ENCODE measurements at regions not wholly inside any gene's neighbourhood (a gene's known extent, or its start where the extent isn't known, plus 50 kb on each side); places are given as distances from the start of the nearest gene placed in this dataset.

DNA sequence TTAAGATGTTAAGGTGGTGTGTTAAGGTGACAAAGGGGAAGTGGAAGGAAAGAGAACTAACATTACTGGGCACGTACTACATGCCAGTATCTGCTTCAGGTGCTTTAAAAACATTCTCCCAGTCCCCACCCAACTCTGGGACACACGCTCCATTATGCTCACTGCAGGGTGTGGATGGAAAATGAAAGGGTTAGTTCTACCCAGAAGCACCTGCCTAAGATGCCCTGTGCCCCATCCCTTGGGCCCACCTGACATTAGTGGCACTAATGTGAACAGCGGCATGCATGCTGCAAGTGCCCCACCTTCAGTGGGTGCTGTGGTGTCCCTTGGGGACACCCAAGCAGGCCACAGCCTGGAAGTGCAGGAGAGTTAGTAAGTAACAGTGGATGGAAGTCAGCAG lies 82.9 kb upstream of the CXADR start:
- Histone ChIP-seq H3K36me3 (ENCODE audit: insufficient read depth) (no peaks in the 10 kb centered on the region), H3K27me3 (ENCODE audit: insufficient read depth) (no peaks in the 10 kb centered on the region), H3F3A (replicated peaks; ENCODE audit: low read depth) (no peaks in the 10 kb centered on the region), H3K79me2 (replicated peaks; ENCODE audit: insufficient read depth) (no peaks in the 10 kb centered on the region), H3K4me3 (no peak overlapping the region), H4K20me1 (replicated peaks; ENCODE audit: insufficient read depth) (no peaks in the 10 kb centered on the region), H3K4me1 (ENCODE audit: insufficient read depth) (0 out of 2 replicates have a peak, but pooled peaks cover 2% of the 10 kb centered on the region), H2AFZ (no peak overlapping the region), H3K27ac (ENCODE audit: low read depth) (no peak overlapping the region), H3K4me2 (no peak overlapping the region), H3K9me2 (ENCODE audit: insufficient read depth) (peaks cover 4% of the 10 kb centered on the region; the same call in 1 of the 2 replicates)
- ATAC-seq (no peak), DNase-seq (ENCODE audit: low spot score) (no peak)
- Mint-ChIP-seq H3K27ac (no peak overlapping the region), H3K9me3 (peaks cover 8% of the 10 kb centered on the region; the same call in 1 of the 3 replicates), H3K4me3 (no peak overlapping the region), H3K36me3 (ENCODE audit: low read depth) (no peaks in the 10 kb centered on the region), H3K27me3 (ENCODE audit: insufficient read depth, low read depth, poor library complexity) (peaks cover 4% of the 10 kb centered on the region), H3K4me1 (peaks cover 8% of the 10 kb centered on the region)
- TF ChIP-seq, protein P1, sequence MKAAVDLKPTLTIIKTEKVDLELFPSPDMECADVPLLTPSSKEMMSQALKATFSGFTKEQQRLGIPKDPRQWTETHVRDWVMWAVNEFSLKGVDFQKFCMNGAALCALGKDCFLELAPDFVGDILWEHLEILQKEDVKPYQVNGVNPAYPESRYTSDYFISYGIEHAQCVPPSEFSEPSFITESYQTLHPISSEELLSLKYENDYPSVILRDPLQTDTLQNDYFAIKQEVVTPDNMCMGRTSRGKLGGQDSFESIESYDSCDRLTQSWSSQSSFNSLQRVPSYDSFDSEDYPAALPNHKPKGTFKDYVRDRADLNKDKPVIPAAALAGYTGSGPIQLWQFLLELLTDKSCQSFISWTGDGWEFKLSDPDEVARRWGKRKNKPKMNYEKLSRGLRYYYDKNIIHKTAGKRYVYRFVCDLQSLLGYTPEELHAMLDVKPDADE (IDR thresholded peaks at IDR 0.05): no peak
- TF ChIP-seq, protein P2, sequence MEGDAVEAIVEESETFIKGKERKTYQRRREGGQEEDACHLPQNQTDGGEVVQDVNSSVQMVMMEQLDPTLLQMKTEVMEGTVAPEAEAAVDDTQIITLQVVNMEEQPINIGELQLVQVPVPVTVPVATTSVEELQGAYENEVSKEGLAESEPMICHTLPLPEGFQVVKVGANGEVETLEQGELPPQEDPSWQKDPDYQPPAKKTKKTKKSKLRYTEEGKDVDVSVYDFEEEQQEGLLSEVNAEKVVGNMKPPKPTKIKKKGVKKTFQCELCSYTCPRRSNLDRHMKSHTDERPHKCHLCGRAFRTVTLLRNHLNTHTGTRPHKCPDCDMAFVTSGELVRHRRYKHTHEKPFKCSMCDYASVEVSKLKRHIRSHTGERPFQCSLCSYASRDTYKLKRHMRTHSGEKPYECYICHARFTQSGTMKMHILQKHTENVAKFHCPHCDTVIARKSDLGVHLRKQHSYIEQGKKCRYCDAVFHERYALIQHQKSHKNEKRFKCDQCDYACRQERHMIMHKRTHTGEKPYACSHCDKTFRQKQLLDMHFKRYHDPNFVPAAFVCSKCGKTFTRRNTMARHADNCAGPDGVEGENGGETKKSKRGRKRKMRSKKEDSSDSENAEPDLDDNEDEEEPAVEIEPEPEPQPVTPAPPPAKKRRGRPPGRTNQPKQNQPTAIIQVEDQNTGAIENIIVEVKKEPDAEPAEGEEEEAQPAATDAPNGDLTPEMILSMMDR (conservative IDR thresholded peaks at IDR 0.05; ENCODE audit: low read depth in 2 of 2): no peak
- TF ChIP-seq ZNF114 (CRISPR knock-in tag; IDR thresholded peaks at IDR 0.05): no peak

DNA sequence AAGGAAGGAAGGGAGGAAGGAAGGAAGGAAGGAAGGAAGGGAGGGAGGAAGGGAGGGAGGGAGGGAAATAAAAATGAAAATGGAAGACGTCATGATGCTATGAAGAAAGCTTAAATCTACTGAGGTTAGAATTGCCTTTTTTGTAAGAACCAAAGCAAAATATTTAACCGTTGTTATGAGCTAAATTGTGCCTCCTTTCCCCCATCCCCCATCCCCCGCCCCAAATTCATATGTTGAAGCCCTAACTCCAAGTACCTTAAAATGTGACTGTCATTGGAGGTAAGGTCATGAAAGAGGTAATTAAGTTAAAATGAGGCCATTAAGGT lies 80.1 kb upstream of the CXADR start:
- Histone ChIP-seq H3K4me3 (no peak overlapping the region), H4K20me1 (replicated peaks; ENCODE audit: insufficient read depth) (no peaks in the 10 kb centered on the region), H3K27ac (ENCODE audit: low read depth) (no peak overlapping the region), H2AFZ (no peak overlapping the region), H3K9me2 (ENCODE audit: insufficient read depth) (no peaks in the 10 kb centered on the region), H3K36me3 (ENCODE audit: insufficient read depth) (no peaks in the 10 kb centered on the region), H3F3A (replicated peaks; ENCODE audit: low read depth) (no peaks in the 10 kb centered on the region), H3K4me1 (ENCODE audit: insufficient read depth) (peaks cover 4% of the 10 kb centered on the region), H3K4me2 (no peak overlapping the region), H3K79me2 (replicated peaks; ENCODE audit: insufficient read depth) (no peaks in the 10 kb centered on the region), H3K27me3 (ENCODE audit: insufficient read depth) (no peaks in the 10 kb centered on the region)
- ATAC-seq (no peak), DNase-seq (ENCODE audit: low spot score) (no peak)
- peaks cover 11% of the 10 kb centered on the region for H3K27me3 Mint-ChIP-seq (ENCODE audit: insufficient read depth, low read depth, poor library complexity)
- H3K4me1 Mint-ChIP-seq: peaks cover 21% of the 10 kb centered on the region
- H3K36me3 Mint-ChIP-seq (ENCODE audit: low read depth): no peaks in the 10 kb centered on the region
- H3K4me3 Mint-ChIP-seq: no peak overlapping the region
- no peak overlapping the region for H3K27ac Mint-ChIP-seq
- no peaks in the 10 kb centered on the region for H3K9me3 Mint-ChIP-seq
- no peak for TF ChIP-seq JUNB (IDR thresholded peaks at IDR 0.05; ENCODE audit: unreplicated experiment)
- TF ChIP-seq, protein P1 (IDR thresholded peaks at IDR 0.05): no peak
- TF ChIP-seq, protein P3, sequence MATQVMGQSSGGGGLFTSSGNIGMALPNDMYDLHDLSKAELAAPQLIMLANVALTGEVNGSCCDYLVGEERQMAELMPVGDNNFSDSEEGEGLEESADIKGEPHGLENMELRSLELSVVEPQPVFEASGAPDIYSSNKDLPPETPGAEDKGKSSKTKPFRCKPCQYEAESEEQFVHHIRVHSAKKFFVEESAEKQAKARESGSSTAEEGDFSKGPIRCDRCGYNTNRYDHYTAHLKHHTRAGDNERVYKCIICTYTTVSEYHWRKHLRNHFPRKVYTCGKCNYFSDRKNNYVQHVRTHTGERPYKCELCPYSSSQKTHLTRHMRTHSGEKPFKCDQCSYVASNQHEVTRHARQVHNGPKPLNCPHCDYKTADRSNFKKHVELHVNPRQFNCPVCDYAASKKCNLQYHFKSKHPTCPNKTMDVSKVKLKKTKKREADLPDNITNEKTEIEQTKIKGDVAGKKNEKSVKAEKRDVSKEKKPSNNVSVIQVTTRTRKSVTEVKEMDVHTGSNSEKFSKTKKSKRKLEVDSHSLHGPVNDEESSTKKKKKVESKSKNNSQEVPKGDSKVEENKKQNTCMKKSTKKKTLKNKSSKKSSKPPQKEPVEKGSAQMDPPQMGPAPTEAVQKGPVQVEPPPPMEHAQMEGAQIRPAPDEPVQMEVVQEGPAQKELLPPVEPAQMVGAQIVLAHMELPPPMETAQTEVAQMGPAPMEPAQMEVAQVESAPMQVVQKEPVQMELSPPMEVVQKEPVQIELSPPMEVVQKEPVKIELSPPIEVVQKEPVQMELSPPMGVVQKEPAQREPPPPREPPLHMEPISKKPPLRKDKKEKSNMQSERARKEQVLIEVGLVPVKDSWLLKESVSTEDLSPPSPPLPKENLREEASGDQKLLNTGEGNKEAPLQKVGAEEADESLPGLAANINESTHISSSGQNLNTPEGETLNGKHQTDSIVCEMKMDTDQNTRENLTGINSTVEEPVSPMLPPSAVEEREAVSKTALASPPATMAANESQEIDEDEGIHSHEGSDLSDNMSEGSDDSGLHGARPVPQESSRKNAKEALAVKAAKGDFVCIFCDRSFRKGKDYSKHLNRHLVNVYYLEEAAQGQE (IDR thresholded peaks at IDR 0.05; ENCODE audit: unreplicated experiment): no peak
- no peak for TF ChIP-seq POLR2AphosphoS5 (IDR thresholded peaks at IDR 0.05; ENCODE audit: low read depth)
- no peak for TF ChIP-seq EZH2phosphoT487 (IDR thresholded peaks at IDR 0.05; ENCODE audit: unreplicated experiment)
- no peak for TF ChIP-seq CREB1 (CRISPR knock-in tag; IDR thresholded peaks at IDR 0.05; ENCODE audit: low read depth)
- TF ChIP-seq ZNF114 (CRISPR knock-in tag; IDR thresholded peaks at IDR 0.05): no peak
- TF ChIP-seq, protein P2 (conservative IDR thresholded peaks at IDR 0.05; ENCODE audit: low read depth in 2 of 2): no peak
- TF ChIP-seq EZH2 (IDR thresholded peaks at IDR 0.05; ENCODE audit: low read depth, unreplicated experiment): no peak

Measured in GM23338 (cell line).